GM19328 (cell line): ENCODE measurements at regions not wholly inside any gene's neighbourhood (a gene's known extent, or its start where the extent isn't known, plus 50 kb on each side); places are given as distances from the start of the nearest gene placed in this dataset.

Experiments
- ATAC-seq: cut with Tn5 transposase; IDR thresholded peaks from one replicate; pipeline ENCODE4 v1.9.1; 2021; ENCODE audit warnings: mild to moderate bottlenecking, moderate library complexity; ENCODE audit not compliant: unreplicated experiment

- no peak for ATAC-seq
These were observed 654.7 kb upstream of the ARGLU1 start for GRCh38 chr13:107222597-107222996.

- ATAC-seq: no peak
These were observed 652.3 kb upstream of the ARGLU1 start for GRCh38 chr13:107220245-107220644.

GRCh38 chr13:107217251-107217650 lies 649.3 kb upstream of the ARGLU1 start:
- no peak for ATAC-seq

GRCh38 chr13:107216046-107216755 lies 648.3 kb upstream of the ARGLU1 start:
- no peak for ATAC-seq

- ATAC-seq: peak; percentile 94
These were observed 643.1 kb upstream of the ARGLU1 start for GRCh38 chr13:107211073-107211472.

- ATAC-seq: no peak
These were observed 642.7 kb upstream of the ARGLU1 start for GRCh38 chr13:107210723-107211030.

- ATAC-seq: no peak
These were observed 642.1 kb upstream of the ARGLU1 start for GRCh38 chr13:107209824-107210722.

GRCh38 chr13:107208889-107209288 lies 641.0 kb upstream of the ARGLU1 start:
- no peak for ATAC-seq

- peak; percentile 95 for ATAC-seq
These were observed 637.6 kb upstream of the ARGLU1 start for GRCh38 chr13:107205318-107206104.

- no peak for ATAC-seq
These were observed 635.4 kb upstream of the ARGLU1 start for GRCh38 chr13:107203146-107203847.

- no peak for ATAC-seq
These were observed 634.6 kb upstream of the ARGLU1 start for GRCh38 chr13:107202371-107203023.

- no peak for ATAC-seq
These were observed 632.6 kb upstream of the ARGLU1 start for GRCh38 chr13:107200491-107200890.

GRCh38 chr13:107192289-107192688 lies 624.4 kb upstream of the ARGLU1 start:
- no peak for ATAC-seq

GRCh38 chr13:107190065-107190464 lies 622.1 kb upstream of the ARGLU1 start:
- ATAC-seq: no peak

- ATAC-seq: no peak
These were observed 618.0 kb upstream of the ARGLU1 start for GRCh38 chr13:107185889-107186288.

GRCh38 chr13:107170270-107170931 lies 602.5 kb upstream of the ARGLU1 start:
- no peak for ATAC-seq

GRCh38 chr13:107157271-107157670 lies 589.3 kb upstream of the ARGLU1 start:
- ATAC-seq: no peak

GRCh38 chr13:107144432-107144831 lies 576.5 kb upstream of the ARGLU1 start:
- ATAC-seq: no peak

GRCh38 chr13:107141767-107142166 lies 573.8 kb upstream of the ARGLU1 start:
- ATAC-seq: no peak

GRCh38 chr13:107139006-107139405 lies 571.1 kb upstream of the ARGLU1 start:
- ATAC-seq: no peak
